Omental fat pad (tissue), 3 donors: ENCODE measurements at regions not wholly inside any gene's neighbourhood (a gene's known extent, or its start where the extent isn't known, plus 50 kb on each side); places are given as distances from the start of the nearest gene placed in this dataset.
"Not testable (repeated sequence)": the region's sequence is repeated elsewhere in the genome, so short reads cannot be mapped to it uniquely, and the experiment has no call there.

ENCODE experiments used
- ATAC-seq: fragments of 150-250 bp; one replicate; pipeline ENCODE4 v1.9.1; 2016; ENCODE audit warnings: mild to moderate bottlenecking, moderate library complexity; ENCODE audit not compliant: low FRiP score
- DNase-seq: peaks from one replicate; pipeline ENCODE4 v3.0.0-alpha.2; 2019; ENCODE audit warnings: low spot score
- TF ChIP-seq, protein P1 (sequence below), 3 donors: fragments of 450-650 bp; IDR thresholded peaks; one replicate each; pipeline ENCODE4 v1.5.1; 2016 to 2017; ENCODE audit warnings: antibody characterized with exemption in 3 of 3, mild to moderate bottlenecking in 3 of 3, moderate library complexity in 2 of 3

DNA sequence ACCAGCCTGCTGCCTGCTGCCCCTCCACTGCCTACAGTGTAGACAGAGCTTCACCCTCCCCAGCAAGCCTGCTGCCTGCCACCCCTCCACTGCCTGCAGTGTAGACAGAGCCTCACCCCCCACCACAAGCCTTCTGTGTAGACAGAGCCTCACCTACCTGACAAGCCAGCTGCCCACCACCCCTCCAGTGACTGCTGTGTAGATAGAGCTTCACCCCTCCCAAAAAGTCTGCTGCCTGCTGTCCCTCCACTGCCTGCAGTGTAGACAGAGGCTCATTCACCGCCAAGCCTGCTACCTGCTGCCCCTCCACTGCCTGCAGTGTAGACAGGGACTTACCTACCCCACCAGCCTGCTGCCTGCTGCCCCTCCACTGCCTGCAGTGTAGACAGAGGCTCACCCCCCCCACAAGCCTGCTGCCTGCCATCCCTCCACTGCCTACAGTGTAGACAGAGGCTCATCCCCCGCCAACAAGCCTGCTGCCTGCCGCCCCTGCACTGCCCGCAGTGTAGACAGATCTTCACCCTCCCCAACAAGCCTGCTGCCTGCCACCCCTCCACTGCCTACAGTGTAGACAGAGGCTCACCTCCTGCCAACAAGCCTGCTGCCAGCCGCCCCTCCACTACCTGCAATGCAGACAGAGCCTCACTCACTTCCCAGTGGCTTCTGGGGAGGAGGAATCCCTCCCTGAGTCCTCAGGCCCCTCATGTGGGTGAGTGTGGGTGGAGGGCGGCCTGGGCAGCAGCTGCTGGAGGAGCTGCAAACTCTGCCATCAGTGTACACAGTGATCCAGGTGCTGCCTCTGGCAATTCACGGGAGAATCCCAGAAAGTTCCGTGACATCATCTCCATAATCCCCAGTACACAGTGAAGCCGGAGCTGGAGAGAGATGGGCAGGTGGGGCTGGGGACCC lies 140.9 kb downstream of the DLL1 start:
- DNase-seq, result no peak
- no peak for ATAC-seq
- TF ChIP-seq, protein P1, sequence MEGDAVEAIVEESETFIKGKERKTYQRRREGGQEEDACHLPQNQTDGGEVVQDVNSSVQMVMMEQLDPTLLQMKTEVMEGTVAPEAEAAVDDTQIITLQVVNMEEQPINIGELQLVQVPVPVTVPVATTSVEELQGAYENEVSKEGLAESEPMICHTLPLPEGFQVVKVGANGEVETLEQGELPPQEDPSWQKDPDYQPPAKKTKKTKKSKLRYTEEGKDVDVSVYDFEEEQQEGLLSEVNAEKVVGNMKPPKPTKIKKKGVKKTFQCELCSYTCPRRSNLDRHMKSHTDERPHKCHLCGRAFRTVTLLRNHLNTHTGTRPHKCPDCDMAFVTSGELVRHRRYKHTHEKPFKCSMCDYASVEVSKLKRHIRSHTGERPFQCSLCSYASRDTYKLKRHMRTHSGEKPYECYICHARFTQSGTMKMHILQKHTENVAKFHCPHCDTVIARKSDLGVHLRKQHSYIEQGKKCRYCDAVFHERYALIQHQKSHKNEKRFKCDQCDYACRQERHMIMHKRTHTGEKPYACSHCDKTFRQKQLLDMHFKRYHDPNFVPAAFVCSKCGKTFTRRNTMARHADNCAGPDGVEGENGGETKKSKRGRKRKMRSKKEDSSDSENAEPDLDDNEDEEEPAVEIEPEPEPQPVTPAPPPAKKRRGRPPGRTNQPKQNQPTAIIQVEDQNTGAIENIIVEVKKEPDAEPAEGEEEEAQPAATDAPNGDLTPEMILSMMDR (IDR thresholded peaks at IDR 0.05), result no peak

DNA sequence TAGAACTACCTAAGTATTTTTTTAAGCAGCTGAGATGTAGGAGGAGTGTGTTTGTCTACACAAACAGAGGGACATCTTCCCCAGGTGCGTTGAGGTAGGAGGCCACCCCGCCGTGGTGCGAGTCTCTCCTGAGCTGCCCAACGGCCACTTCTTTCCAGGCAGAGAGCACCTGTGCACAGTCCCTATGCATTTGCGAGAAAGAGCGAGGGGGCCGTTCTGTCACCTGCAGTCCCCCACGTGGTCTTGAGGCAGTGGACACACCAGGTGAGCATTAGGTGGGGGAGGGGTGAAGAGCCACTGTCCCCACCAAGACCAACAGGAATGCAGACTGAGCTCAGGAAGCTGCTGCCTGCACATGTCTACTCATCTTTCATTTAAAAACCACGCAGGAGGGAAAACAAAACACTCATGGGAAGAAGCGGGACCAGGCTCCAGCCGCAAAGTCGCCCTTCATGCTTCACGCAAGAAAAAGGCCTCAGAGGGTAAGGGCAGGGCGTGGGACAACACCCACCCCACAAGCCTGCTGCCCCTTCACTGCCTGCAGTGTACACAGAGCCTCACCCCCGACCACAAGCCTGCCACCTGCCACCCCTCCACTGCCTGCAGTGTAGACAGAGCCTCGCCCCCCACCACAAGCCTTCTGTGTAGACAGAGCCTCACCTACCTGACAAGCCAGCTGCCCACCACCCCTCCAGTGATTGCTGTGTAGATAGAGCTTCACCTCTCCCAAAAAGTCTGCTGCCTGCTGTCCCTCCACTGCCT lies 142.0 kb downstream of the DLL1 start:
- DNase-seq (no peak), ATAC-seq (no peak)
- TF ChIP-seq, protein P1 (IDR thresholded peaks at IDR 0.05), result no peak

DNA sequence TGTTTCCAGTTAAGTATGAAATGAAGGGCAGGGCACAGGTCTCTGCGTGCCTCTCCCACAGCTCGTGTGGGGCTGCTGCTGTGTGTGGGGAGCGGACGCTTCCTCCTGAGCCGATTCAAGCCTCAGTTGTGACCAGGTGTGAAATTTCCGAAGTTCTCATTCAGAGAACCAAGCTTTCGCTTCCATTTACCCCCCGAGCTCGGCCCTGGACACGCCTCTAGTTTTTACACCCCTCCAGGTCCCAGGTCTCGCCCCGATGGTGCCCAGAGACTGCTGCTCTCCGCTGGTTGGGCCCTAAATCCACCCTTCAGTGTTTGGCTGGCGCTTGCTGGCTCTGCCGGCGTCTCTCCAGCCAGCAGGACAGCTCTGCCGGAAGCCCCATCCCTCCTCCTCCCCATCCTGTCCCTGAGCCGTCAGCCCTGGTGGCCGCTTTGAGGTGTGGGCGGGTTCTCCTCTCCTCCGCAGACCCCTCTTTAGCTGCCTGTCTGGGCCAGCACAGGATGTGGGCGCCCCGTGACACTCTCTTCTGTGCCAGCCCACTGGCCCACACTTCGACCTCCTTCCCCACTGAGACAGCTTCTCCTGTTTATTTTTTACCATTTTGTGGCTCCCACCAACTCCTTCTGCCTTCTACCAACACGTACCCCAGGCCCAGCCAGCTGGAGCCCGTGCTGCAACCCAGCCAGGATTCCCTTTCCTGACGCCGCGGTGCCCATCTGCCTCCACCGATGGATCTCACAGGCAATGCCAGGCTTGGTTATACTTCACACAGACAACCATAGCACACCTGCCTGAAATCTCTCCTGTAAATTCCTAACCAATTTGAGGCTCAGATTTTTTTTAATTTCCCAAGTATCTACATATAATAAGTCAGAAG lies 142.8 kb downstream of the DLL1 start:
- DNase-seq (no peak), ATAC-seq (no peak)
- TF ChIP-seq, protein P1 (IDR thresholded peaks at IDR 0.05), result no peak

DNA sequence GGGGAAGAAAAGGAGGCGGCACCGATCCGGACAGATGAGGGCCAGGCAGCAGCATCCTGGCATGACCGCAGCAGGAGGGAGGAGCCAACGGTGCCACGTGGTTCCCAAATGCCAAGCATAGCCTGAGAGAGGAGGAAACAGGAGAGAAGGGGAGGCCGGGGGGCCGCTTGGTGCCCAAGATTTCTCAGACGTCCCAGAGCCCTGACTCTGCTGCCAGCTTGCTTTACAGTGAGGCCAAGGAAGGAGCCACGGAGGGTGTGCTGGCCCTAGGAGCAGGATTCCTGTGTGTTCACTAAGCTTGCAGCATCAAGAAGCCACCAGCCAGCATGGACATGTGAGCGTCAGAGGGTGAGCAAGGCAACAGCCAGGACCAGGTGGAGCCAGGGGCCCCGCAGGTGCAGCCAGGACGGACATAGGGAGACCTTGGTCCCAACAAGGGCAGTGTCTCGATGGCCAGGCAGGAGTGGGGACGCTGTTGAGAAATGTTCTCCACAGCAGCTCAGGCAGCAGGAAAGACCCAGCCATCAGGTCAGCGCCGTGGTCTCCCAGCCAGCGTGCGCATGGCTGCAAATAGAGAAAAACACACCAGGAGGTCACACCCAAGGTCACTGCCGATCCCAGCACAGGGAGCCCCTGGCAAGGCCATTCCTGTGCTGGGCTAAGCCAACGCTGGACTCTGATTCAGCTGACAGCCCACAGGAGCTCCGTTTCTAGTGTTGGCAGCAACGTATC lies 143.7 kb downstream of the DLL1 start:
- DNase-seq (no peak), ATAC-seq (no peak)
- TF ChIP-seq, protein P1 (IDR thresholded peaks at IDR 0.05), result no peak

DNA sequence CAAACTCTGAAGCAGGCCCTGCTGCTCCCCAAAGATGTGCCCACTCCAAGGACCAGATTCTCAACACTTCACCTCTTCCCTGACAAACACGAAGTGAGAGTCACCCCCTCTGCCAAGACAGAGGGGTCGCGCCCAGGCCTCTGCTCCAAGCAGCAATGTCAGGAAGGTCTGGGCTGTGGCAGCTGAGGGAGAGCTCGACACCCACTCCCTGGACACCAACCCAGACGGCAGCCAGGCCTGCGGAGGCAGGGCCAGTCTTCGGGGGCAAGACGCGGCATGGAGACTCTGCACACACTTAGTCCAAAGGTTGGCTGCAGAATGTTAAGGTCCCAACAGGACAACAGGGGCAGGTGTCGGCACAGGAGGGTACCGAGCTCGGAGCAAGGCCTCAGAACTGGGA lies 144.2 kb downstream of the DLL1 start:
- DNase-seq, result no peak
- no peak for ATAC-seq
- TF ChIP-seq, protein P1 (IDR thresholded peaks at IDR 0.05), result no peak

DNA sequence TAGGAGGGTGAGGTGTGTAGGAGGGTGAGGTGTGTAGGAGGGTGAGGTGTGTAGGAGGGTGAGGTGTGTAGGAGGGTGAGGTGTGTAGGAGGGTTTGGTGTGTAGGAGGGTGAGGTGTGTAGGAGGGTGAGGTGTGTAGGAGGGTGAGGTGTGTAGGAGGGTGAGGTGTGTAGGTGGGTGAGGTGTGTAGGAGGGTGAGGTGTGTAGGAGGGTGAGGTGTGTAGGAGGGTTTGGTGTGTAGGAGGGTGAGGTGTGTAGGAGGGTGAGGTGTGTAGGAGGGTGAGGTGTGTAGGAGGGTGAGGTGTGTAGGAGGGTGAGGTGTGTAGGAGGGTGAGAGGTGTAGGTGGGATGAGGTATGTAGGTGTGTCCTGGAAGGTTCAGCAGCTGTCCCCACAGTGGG lies 144.7 kb downstream of the DLL1 start:
- not testable (repeated sequence) for DNase-seq, ATAC-seq

DNA sequence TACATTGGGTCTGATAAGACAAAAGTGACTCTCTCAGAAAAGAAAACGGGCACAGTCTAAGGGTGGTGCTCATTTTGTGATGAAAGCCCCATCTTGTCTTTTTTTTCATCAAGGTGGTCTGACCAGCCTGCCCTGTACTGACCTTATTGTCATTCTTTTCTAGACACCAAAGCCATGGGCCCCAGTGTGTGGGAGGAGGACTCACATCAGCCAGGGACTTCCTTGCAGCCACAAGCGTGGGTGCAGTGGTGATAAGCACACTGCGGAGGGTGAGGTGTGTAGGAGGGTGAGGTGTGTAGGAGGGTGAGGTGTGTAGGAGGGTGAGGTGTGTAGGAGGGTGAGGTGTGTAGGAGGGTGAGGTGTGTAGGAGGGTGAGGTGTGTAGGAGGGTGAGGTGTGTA lies 145.2 kb downstream of the DLL1 start:
- ATAC-seq, DNase-seq: not testable (repeated sequence)
